IMR-90 (cell line): ENCODE measurements at regions not wholly inside any gene's neighbourhood (a gene's known extent, or its start where the extent isn't known, plus 50 kb on each side); places are given as distances from the start of the nearest gene placed in this dataset.
"Not testable (repeated sequence)": the region's sequence is repeated elsewhere in the genome, so short reads cannot be mapped to it uniquely, and the experiment has no call there.

ENCODE experiments used
- ATAC-seq: fragments of 200-7000 bp; cut with Tn5 transposase; 2 replicates; pipeline ENCODE4 v1.9.1; 2020; ENCODE audit warnings: low read depth, mild to moderate bottlenecking, moderate library complexity
- BruUV-seq: library from RNA; stranded (reverse); fragments of 400-500 nt; replicated peaks from 2 replicates; lab custom pipeline; 2021; lab: Mats Ljungman, UMichigan
- CTCF ChIA-PET: fragments of 300-600 bp; formaldehyde crosslinking; extraction: SDS; loops from one replicate; lab custom pipeline; 2021; ENCODE audit warnings: antibody characterized with exemption; lab: Yijun Ruan, JAX
- POLR2A ChIA-PET: fragments of 300-600 bp; sonication (Branson Sonifier 250); formaldehyde crosslinking; loops from one replicate; lab custom pipeline; 2022; ENCODE audit warnings: antibody characterized with exemption; ENCODE audit not compliant: unreplicated experiment; lab: Charles Lee
- DNase-seq: peaks from one replicate; pipeline ENCODE4 v3.0.0; 2013
- H2AFZ ChIP-seq: replicated peaks from 2 replicates; pipeline ENCODE3; 2013; ENCODE audit warnings: low read length, mild to moderate bottlenecking; ENCODE audit not compliant: poor library complexity
- H2AK5ac ChIP-seq: 2 replicates; pipeline ENCODE4 v1.6.1; 2013; ENCODE audit warnings: low read depth, low read length, inconsistent platforms
- H2AK9ac ChIP-seq: replicated peaks from 2 replicates; pipeline ENCODE3; 2013; ENCODE audit warnings: mild to moderate bottlenecking, low read depth, low read length, moderate library complexity; ENCODE audit not compliant: poor library complexity
- H2BK120ac ChIP-seq: 2 replicates; pipeline ENCODE4 v1.6.1; 2013; ENCODE audit warnings: low read depth, low read length, inconsistent platforms
- H2BK15ac ChIP-seq: 3 replicates; pipeline ENCODE4 v1.6.1; 2013; ENCODE audit warnings: low read depth, low read length, inconsistent platforms
- H2BK20ac ChIP-seq: 2 replicates; pipeline ENCODE4 v1.6.1; 2013; ENCODE audit warnings: low read depth, mild to moderate bottlenecking, inconsistent platforms, low read length, moderate library complexity
- H2BK5ac ChIP-seq: 2 replicates; pipeline ENCODE4 v1.6.1; 2013; ENCODE audit warnings: mild to moderate bottlenecking, low read depth, low read length, inconsistent platforms; ENCODE audit not compliant: poor library complexity, severe bottlenecking
- H3K14ac ChIP-seq: replicated peaks from 2 replicates; pipeline ENCODE4 v1.6.1; 2013; ENCODE audit warnings: low read depth, low read length, inconsistent platforms
- H3K18ac ChIP-seq: 2 replicates; pipeline ENCODE4 v1.6.1; 2013; ENCODE audit warnings: low read depth, low read length, control low read depth
- H3K23ac ChIP-seq: 2 replicates; pipeline ENCODE4 v1.6.1; 2013; ENCODE audit warnings: low read depth, low read length, inconsistent platforms
- H3K27ac ChIP-seq: 2 replicates; pipeline ENCODE4 v1.5.1; 2013; ENCODE audit warnings: mild to moderate bottlenecking, control low read depth, low read length; ENCODE audit not compliant: insufficient read depth
- H3K27me3 ChIP-seq: 2 replicates; pipeline ENCODE4 v1.6.1; 2013; ENCODE audit warnings: low read length; ENCODE audit not compliant: control insufficient read depth, insufficient read depth
- H3K36me3 ChIP-seq: 2 replicates; pipeline ENCODE4 v1.6.1; 2013; ENCODE audit warnings: low read length, mixed read lengths; ENCODE audit not compliant: control insufficient read depth, insufficient read depth
- H3K4ac ChIP-seq: 2 replicates; pipeline ENCODE4 v1.6.1; 2013; ENCODE audit warnings: low read depth, low read length, inconsistent platforms
- H3K4me1 ChIP-seq: 2 replicates; pipeline ENCODE4 v1.6.1; 2013; ENCODE audit warnings: low read length, mixed read lengths; ENCODE audit not compliant: control insufficient read depth, insufficient read depth
- H3K4me2 ChIP-seq: 2 replicates; pipeline ENCODE4 v1.6.1; 2013; ENCODE audit warnings: low read depth, mild to moderate bottlenecking, control low read depth, low read length, moderate library complexity
- H3K4me3 ChIP-seq: 2 replicates; pipeline ENCODE4 v1.5.1; 2013; ENCODE audit warnings: low read depth, mild to moderate bottlenecking, control low read depth, low read length, moderate library complexity; ENCODE audit not compliant: insufficient read depth
- H3K56ac ChIP-seq: 2 replicates; pipeline ENCODE4 v1.6.1; 2013; ENCODE audit warnings: low read length, inconsistent platforms; ENCODE audit not compliant: insufficient read depth; ENCODE audit errors: extremely low read depth
- H3K79me1 ChIP-seq, 2 experiments: 2 replicates each; pipeline ENCODE4 v1.6.1; 2013; ENCODE audit warnings: low read length in 2 of 2, inconsistent platforms in 1 of 2, low read depth in 1 of 2
- H3K9ac ChIP-seq: 2 replicates; pipeline ENCODE4 v1.6.1; 2013; ENCODE audit warnings: low read depth, low read length, control low read depth
- H3K9me1 ChIP-seq: 2 replicates; pipeline ENCODE4 v1.6.1; 2013; ENCODE audit warnings: low read length, inconsistent platforms; ENCODE audit not compliant: insufficient read depth
- H3K9me3 ChIP-seq: 2 replicates; pipeline ENCODE4 v1.6.1; 2013; ENCODE audit warnings: low read length; ENCODE audit not compliant: control insufficient read depth, insufficient read depth
- H4K20me1 ChIP-seq: 2 replicates; pipeline ENCODE4 v1.6.1; 2013; ENCODE audit warnings: low read length, inconsistent platforms; ENCODE audit not compliant: insufficient read depth
- H4K5ac ChIP-seq: 2 replicates; pipeline ENCODE4 v1.6.1; 2013; ENCODE audit warnings: mild to moderate bottlenecking, low read depth, low read length, control low read depth
- H4K8ac ChIP-seq, 2 experiments: 2 replicates each; pipeline ENCODE4 v1.6.1; 2013; ENCODE audit warnings: low read depth in 2 of 2, low read length in 2 of 2, control low read depth in 1 of 2, inconsistent platforms in 1 of 2
- H4K91ac ChIP-seq: 2 replicates; pipeline ENCODE4 v1.6.1; 2013; ENCODE audit warnings: low read depth, low read length, inconsistent platforms; ENCODE audit not compliant: insufficient read depth
- RAD21 ChIP-seq: IDR thresholded peaks from 2 replicates; pipeline ENCODE4 v1.6.1; 2012; ENCODE audit warnings: low read length, improper control_type of control experiment
- SMC3 ChIP-seq: fragments of 150-350 bp; IDR thresholded peaks from 2 replicates; pipeline ENCODE4 v1.6.1; 2016; ENCODE audit warnings: low read depth, mild to moderate bottlenecking, antibody characterized with exemption, low read length, moderate library complexity
- WGBS, 2 experiments: methylation state at CpG; one replicate each; pipeline versions ENCODE4 v1.1.5 to v1.1.7; 2013; ENCODE audit warnings: missing lambda C conversion rate in 2 of 2; ENCODE audit not compliant: insufficient read length in 1 of 2; ENCODE audit errors: extremely low coverage in 2 of 2; 5-methylcytosine and 5-hydroxymethylcytosine counted together
- dilution Hi-C: fragments of 300-500 bp; cut with HindIII; formaldehyde crosslinking; loops from one replicate; pipeline ENCODE4 v1.14.3; 2018; ENCODE audit warnings: low sequenced_read_pairs; ENCODE audit not compliant: unreplicated experiment
- in situ Hi-C: fragments of 300-500 bp; cut with MboI; formaldehyde crosslinking; loops from 3 replicates; pipeline ENCODE4 v1.14.3; 2019; ENCODE audit warnings: low sequenced_read_pairs, inconsistent platforms, mixed read lengths
- intact Hi-C: fragments of 100-400 bp; cut with micrococcal nuclease; formaldehyde crosslinking; loops from 2 replicates; pipeline ENCODE4 v1.10.0; 2022

- Histone ChIP-seq H4K91ac (no peak overlapping the region), H4K5ac (no peak overlapping the region), H2AK5ac (no peak overlapping the region), H3K4me1 (no peaks in the 10 kb centered on the region), H3K36me3 (no peaks in the 10 kb centered on the region), H2BK15ac (no peak overlapping the region), H2BK20ac (no peak overlapping the region), H3K23ac (no peak overlapping the region), H2AK9ac (no peak overlapping the region), H3K4me2 (no peak overlapping the region), H3K27ac (no peak overlapping the region), H3K9me3 (peaks cover 4% of the 10 kb centered on the region; the same call in 1 of the 2 replicates), H2AFZ (no peak overlapping the region), H3K14ac (no peak overlapping the region), H3K9me1 (no peaks in the 10 kb centered on the region), H3K18ac (no peak overlapping the region), H2BK120ac (no peak overlapping the region), H3K79me1 (no peaks in the 10 kb centered on the region), H3K4me3 (no peak overlapping the region), H3K27me3 (no peaks in the 10 kb centered on the region), H2BK5ac (no peak overlapping the region), H3K9ac (no peak overlapping the region), H3K4ac (no peak overlapping the region), H3K56ac (no peak overlapping the region), H4K20me1 (no peaks in the 10 kb centered on the region), H4K8ac (no peak overlapping the region)
- ChIA-PET CTCF (no interaction called here), POLR2A (no interaction called here)
- TF ChIP-seq SMC3: no peak
- no peak for TF ChIP-seq RAD21
- in situ Hi-C loops (no loop called here), intact Hi-C loops (no loop called here), dilution Hi-C loops (no loop called here)
- ATAC-seq (no peak), DNase-seq (no peak)
- WGBS, 2 experiments: no CpG with 5 or more reads among the region's 7 CpGs
- no TSS peak for BruUV-seq
Measured at GRCh38 chr17:22337467-22337866, 645.1 kb downstream of the KCNJ18 start.

GRCh38 chr17:22356603-22357002 lies 664.3 kb downstream of the KCNJ18 start:
- H2AK5ac ChIP-seq, H4K8ac ChIP-seq, H3K4me3 ChIP-seq, H4K5ac ChIP-seq, dilution Hi-C loops, in situ Hi-C loops, H3K23ac ChIP-seq, H3K4me1 ChIP-seq, H3K9ac ChIP-seq, H3K9me1 ChIP-seq, H3K36me3 ChIP-seq, H3K18ac ChIP-seq, H3K4me2 ChIP-seq, H2BK120ac ChIP-seq, H3K4ac ChIP-seq, POLR2A ChIA-PET, ATAC-seq, BruUV-seq, H4K91ac ChIP-seq, H3K14ac ChIP-seq, H3K27me3 ChIP-seq, intact Hi-C loops, H3K79me1 ChIP-seq, H2BK5ac ChIP-seq, DNase-seq, H3K27ac ChIP-seq, H3K56ac ChIP-seq, H2BK20ac ChIP-seq, H2BK15ac ChIP-seq, H3K9me3 ChIP-seq, H4K20me1 ChIP-seq, H2AK9ac ChIP-seq, H2AFZ ChIP-seq, CTCF ChIA-PET: not testable (repeated sequence)
- WGBS, 2 experiments: no CpG with 5 or more reads among the region's 2 CpGs
